ENCODE measurements at regions not wholly inside any gene's neighbourhood (a gene's known extent, or its start where the extent isn't known, plus 50 kb on each side); places are given as distances from the start of the nearest gene placed in this dataset.

- Histone ChIP-seq H3K4me1 (no peaks in the 10 kb centered on the region), H2AFZ (no peak overlapping the region), H3K27ac (no peak overlapping the region), H3K9ac (no peak overlapping the region), H3K4me2 (ENCODE audit: low read length) (no peak overlapping the region), H3K4me3 (ENCODE audit: low read depth, low read length) (no peak overlapping the region), H3K27me3 (ENCODE audit: control insufficient read depth, insufficient read depth, low read length) (no peaks in the 10 kb centered on the region), H3K36me3 (ENCODE audit: control insufficient read depth, insufficient read depth, low read length) (no peaks in the 10 kb centered on the region), H3K9me3 (ENCODE audit: control insufficient read depth, low read length) (no peaks in the 10 kb centered on the region), H3K79me2 (no peaks in the 10 kb centered on the region)
- TF ChIP-seq, protein P1, sequence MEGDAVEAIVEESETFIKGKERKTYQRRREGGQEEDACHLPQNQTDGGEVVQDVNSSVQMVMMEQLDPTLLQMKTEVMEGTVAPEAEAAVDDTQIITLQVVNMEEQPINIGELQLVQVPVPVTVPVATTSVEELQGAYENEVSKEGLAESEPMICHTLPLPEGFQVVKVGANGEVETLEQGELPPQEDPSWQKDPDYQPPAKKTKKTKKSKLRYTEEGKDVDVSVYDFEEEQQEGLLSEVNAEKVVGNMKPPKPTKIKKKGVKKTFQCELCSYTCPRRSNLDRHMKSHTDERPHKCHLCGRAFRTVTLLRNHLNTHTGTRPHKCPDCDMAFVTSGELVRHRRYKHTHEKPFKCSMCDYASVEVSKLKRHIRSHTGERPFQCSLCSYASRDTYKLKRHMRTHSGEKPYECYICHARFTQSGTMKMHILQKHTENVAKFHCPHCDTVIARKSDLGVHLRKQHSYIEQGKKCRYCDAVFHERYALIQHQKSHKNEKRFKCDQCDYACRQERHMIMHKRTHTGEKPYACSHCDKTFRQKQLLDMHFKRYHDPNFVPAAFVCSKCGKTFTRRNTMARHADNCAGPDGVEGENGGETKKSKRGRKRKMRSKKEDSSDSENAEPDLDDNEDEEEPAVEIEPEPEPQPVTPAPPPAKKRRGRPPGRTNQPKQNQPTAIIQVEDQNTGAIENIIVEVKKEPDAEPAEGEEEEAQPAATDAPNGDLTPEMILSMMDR (IDR thresholded peaks at IDR 0.05), result no peak
Measured at GRCh38 chrX:14398725-14399124, 130.6 kb upstream of the GLRA2 start.

DNA sequence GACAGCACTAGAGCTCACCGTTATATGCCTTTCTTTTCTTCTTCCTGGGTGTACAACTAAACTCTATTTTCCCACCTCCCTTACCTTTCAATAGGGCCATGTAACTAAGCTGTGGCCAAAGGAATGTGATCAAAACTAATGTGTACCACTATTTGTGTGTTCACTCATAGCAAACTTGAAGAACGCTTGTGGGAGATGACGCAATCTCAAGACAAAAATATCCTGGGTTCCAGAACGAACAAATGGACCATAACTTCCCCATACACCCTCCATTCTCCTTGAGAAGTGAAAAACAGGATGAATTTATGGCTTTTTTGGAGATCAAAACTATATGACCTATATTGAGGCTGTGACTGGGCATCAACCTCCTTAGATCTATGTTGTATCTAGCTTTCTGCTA, 139.7 kb upstream of the GLRA2 start:
- no peak overlapping the region for H3K9ac ChIP-seq
- no peaks in the 10 kb centered on the region for H3K36me3 ChIP-seq (ENCODE audit: control insufficient read depth, insufficient read depth, low read length)
- no peaks in the 10 kb centered on the region for H3K9me3 ChIP-seq (ENCODE audit: control insufficient read depth, low read length)
- H3K4me3 ChIP-seq (ENCODE audit: low read depth, low read length), result no peak overlapping the region
- no peak overlapping the region for H2AFZ ChIP-seq
- TF ChIP-seq, protein P1 (IDR thresholded peaks at IDR 0.05), result no peak
- H3K4me1 ChIP-seq, result no peaks in the 10 kb centered on the region
- H3K4me2 ChIP-seq (ENCODE audit: low read length), result no peak overlapping the region
- H3K79me2 ChIP-seq, result no peaks in the 10 kb centered on the region
- no peak overlapping the region for H3K27ac ChIP-seq
- no peaks in the 10 kb centered on the region for H3K27me3 ChIP-seq (ENCODE audit: control insufficient read depth, insufficient read depth, low read length)

DNA sequence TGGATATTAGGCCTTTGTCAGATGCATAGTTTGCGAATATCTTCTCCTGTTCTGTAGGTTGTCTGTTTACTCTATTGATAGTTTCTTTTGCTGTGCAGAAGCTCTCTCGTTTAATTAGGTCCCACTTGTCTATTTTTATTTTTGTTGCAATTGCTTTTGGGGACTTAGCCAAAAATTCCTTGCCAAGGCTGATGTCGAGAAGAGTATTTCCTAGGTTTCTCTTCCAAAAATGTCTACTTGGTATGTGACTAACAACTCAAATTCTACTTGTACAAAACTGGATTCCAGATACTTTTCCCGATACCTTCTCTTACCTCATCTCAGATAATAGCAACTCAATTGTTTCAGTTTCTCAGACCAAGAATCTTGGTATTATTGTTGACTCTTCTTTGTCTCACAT, 142.4 kb upstream of the GLRA2 start:
- H3K9ac ChIP-seq, result no peak overlapping the region
- H3K4me3 ChIP-seq (ENCODE audit: low read depth, low read length), result no peak overlapping the region
- H3K4me2 ChIP-seq (ENCODE audit: low read length), result no peak overlapping the region
- TF ChIP-seq, protein P1 (IDR thresholded peaks at IDR 0.05), result no peak
- H3K27me3 ChIP-seq (ENCODE audit: control insufficient read depth, insufficient read depth, low read length), result no peaks in the 10 kb centered on the region
- no peaks in the 10 kb centered on the region for H3K79me2 ChIP-seq
- H2AFZ ChIP-seq, result no peak overlapping the region
- H3K36me3 ChIP-seq (ENCODE audit: control insufficient read depth, insufficient read depth, low read length), result no peaks in the 10 kb centered on the region
- H3K9me3 ChIP-seq (ENCODE audit: control insufficient read depth, low read length), result no peaks in the 10 kb centered on the region
- no peak overlapping the region for H3K27ac ChIP-seq
- H3K4me1 ChIP-seq, result no peaks in the 10 kb centered on the region

DNA sequence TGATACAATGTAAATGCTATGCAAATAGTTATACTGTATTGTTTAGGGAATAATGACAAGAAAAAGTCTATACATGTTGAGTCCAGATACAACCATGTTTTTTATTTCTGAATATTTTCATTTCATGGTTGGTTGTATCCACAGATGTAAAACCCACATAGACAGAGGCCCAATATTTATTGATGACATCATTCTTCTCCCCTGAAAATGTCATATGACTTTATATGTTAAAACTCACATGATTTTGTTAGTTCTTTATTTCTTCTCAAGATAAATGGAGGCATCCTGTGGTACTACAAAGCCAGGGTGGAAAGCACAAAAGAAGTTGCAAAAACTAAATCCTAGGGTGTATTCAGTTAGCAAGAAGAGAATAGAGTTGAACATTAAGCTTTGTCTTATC, 149.3 kb upstream of the GLRA2 start:
- no peak overlapping the region for H3K4me3 ChIP-seq (ENCODE audit: low read depth, low read length)
- no peaks in the 10 kb centered on the region for H3K27me3 ChIP-seq (ENCODE audit: control insufficient read depth, insufficient read depth, low read length)
- H3K4me1 ChIP-seq, result no peaks in the 10 kb centered on the region
- H2AFZ ChIP-seq, result no peak overlapping the region
- no peaks in the 10 kb centered on the region for H3K79me2 ChIP-seq
- H3K36me3 ChIP-seq (ENCODE audit: control insufficient read depth, insufficient read depth, low read length), result no peaks in the 10 kb centered on the region
- H3K9ac ChIP-seq, result no peak overlapping the region
- H3K4me2 ChIP-seq (ENCODE audit: low read length), result no peak overlapping the region
- H3K9me3 ChIP-seq (ENCODE audit: control insufficient read depth, low read length), result no peaks in the 10 kb centered on the region
- TF ChIP-seq, protein P1 (IDR thresholded peaks at IDR 0.05), result no peak
- no peak overlapping the region for H3K27ac ChIP-seq

- no peaks in the 10 kb centered on the region for H3K4me1 ChIP-seq
- no peak overlapping the region for H2AFZ ChIP-seq
- no peak overlapping the region for H3K4me3 ChIP-seq (ENCODE audit: low read depth, low read length)
- H3K79me2 ChIP-seq, result no peaks in the 10 kb centered on the region
- no peaks in the 10 kb centered on the region for H3K27me3 ChIP-seq (ENCODE audit: control insufficient read depth, insufficient read depth, low read length)
- TF ChIP-seq, protein P1 (IDR thresholded peaks at IDR 0.05), result no peak
- H3K9ac ChIP-seq, result no peak overlapping the region
- H3K4me2 ChIP-seq (ENCODE audit: low read length), result no peak overlapping the region
- no peaks in the 10 kb centered on the region for H3K9me3 ChIP-seq (ENCODE audit: control insufficient read depth, low read length)
- no peaks in the 10 kb centered on the region for H3K36me3 ChIP-seq (ENCODE audit: control insufficient read depth, insufficient read depth, low read length)
- H3K27ac ChIP-seq, result no peak overlapping the region
Measured at GRCh38 chrX:14377427-14377826, 151.9 kb upstream of the GLRA2 start.

All from parathyroid adenoma (tissue), 2 donors.